ENCODE measurements at regions not wholly inside any gene's neighbourhood (a gene's known extent, or its start where the extent isn't known, plus 50 kb on each side); places are given as distances from the start of the nearest gene placed in this dataset.

- DNase-seq (ENCODE audit: low read depth) = no peak
These were observed 396.8 kb upstream of the GRIA3 start for GRCh38 chrX:122787231-122787630.

GRCh38 chrX:122788216-122788615, 395.9 kb upstream of the GRIA3 start:
- DNase-seq (ENCODE audit: low read depth) = no peak

GRCh38 chrX:122790376-122791095, 393.5 kb upstream of the GRIA3 start:
- DNase-seq (ENCODE audit: low read depth) = no peak

GRCh38 chrX:122813876-122814275, 370.2 kb upstream of the GRIA3 start:
- DNase-seq (ENCODE audit: low read depth) = no peak

GRCh38 chrX:122816288-122816687, 367.8 kb upstream of the GRIA3 start:
- DNase-seq (ENCODE audit: low read depth) = no peak

GRCh38 chrX:122817321-122817955, 366.6 kb upstream of the GRIA3 start:
- no peak for DNase-seq (ENCODE audit: low read depth)

- no peak for DNase-seq (ENCODE audit: low read depth)
These were observed 366.0 kb upstream of the GRIA3 start for GRCh38 chrX:122818068-122818467.

- no peak for DNase-seq (ENCODE audit: low read depth)
These were observed 350.8 kb upstream of the GRIA3 start for GRCh38 chrX:122833230-122833629.

GRCh38 chrX:122835886-122836285, 348.2 kb upstream of the GRIA3 start:
- DNase-seq (ENCODE audit: low read depth) = no peak

GRCh38 chrX:122850326-122850725, 333.8 kb upstream of the GRIA3 start:
- no peak for DNase-seq (ENCODE audit: low read depth)

- no peak for DNase-seq (ENCODE audit: low read depth)
These were observed 327.9 kb upstream of the GRIA3 start for GRCh38 chrX:122856205-122856604.

- no peak for DNase-seq (ENCODE audit: low read depth)
These were observed 326.3 kb upstream of the GRIA3 start for GRCh38 chrX:122857734-122858133.

- DNase-seq (ENCODE audit: low read depth) = no peak
These were observed 321.0 kb upstream of the GRIA3 start for GRCh38 chrX:122863067-122863466.

- no peak for DNase-seq (ENCODE audit: low read depth)
These were observed 317.5 kb upstream of the GRIA3 start for GRCh38 chrX:122866532-122866931.

GRCh38 chrX:122868631-122869030, 315.4 kb upstream of the GRIA3 start:
- no peak for DNase-seq (ENCODE audit: low read depth)

GRCh38 chrX:122869171-122869570, 314.9 kb upstream of the GRIA3 start:
- no peak for DNase-seq (ENCODE audit: low read depth)

GRCh38 chrX:122878269-122878668, 305.8 kb upstream of the GRIA3 start:
- no peak for DNase-seq (ENCODE audit: low read depth)

- DNase-seq (ENCODE audit: low read depth) = no peak
These were observed 303.1 kb upstream of the GRIA3 start for GRCh38 chrX:122880952-122881351.

- no peak for DNase-seq (ENCODE audit: low read depth)
These were observed 293.3 kb upstream of the GRIA3 start for GRCh38 chrX:122890729-122891128.

- DNase-seq (ENCODE audit: low read depth) = no peak
These were observed 277.4 kb upstream of the GRIA3 start for GRCh38 chrX:122906726-122907125.

- DNase-seq (ENCODE audit: low read depth) = no peak
These were observed 276.7 kb upstream of the GRIA3 start for GRCh38 chrX:122907375-122907774.

GRCh38 chrX:122910697-122911096, 273.4 kb upstream of the GRIA3 start:
- no peak for DNase-seq (ENCODE audit: low read depth)

- no peak for DNase-seq (ENCODE audit: low read depth)
These were observed 270.9 kb upstream of the GRIA3 start for GRCh38 chrX:122913134-122913533.

- no peak for DNase-seq (ENCODE audit: low read depth)
These were observed 270.3 kb upstream of the GRIA3 start for GRCh38 chrX:122913764-122914163.
